GM19025 (cell line): ENCODE measurements at regions not wholly inside any gene's neighbourhood (a gene's known extent, or its start where the extent isn't known, plus 50 kb on each side); places are given as distances from the start of the nearest gene placed in this dataset.
"Not testable (repeated sequence)": the region's sequence is repeated elsewhere in the genome, so short reads cannot be mapped to it uniquely, and the experiment has no call there.

ENCODE experiments used
- ATAC-seq: cut with Tn5 transposase; IDR thresholded peaks from one replicate; pipeline ENCODE4 v1.9.1; 2021; ENCODE audit warnings: mild to moderate bottlenecking, low read depth, moderate library complexity; ENCODE audit not compliant: unreplicated experiment

DNA sequence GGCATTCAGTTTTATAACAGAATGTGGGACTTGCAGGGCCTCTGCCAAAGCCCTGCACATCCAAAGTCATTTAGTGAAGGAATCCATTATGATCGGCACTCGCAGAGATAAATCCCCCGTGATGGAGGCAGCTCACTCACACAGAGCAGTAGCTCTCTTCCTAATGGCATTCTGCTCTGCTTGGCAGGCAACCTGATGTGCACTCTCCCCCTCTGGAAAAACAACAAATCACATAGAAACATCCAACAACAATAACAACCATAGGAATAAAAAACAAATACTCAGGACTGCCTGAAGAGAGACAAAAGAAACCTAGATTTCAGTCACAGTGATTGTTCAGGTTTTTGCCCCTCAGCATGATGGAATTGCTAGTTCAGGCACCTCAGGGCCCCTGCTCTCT, 59.7 kb downstream of the NAA11 start:
- ATAC-seq: no peak

- ATAC-seq: no peak
Observed at GRCh38 chr4:79259242-79259641, 66.6 kb downstream of the NAA11 start.

DNA sequence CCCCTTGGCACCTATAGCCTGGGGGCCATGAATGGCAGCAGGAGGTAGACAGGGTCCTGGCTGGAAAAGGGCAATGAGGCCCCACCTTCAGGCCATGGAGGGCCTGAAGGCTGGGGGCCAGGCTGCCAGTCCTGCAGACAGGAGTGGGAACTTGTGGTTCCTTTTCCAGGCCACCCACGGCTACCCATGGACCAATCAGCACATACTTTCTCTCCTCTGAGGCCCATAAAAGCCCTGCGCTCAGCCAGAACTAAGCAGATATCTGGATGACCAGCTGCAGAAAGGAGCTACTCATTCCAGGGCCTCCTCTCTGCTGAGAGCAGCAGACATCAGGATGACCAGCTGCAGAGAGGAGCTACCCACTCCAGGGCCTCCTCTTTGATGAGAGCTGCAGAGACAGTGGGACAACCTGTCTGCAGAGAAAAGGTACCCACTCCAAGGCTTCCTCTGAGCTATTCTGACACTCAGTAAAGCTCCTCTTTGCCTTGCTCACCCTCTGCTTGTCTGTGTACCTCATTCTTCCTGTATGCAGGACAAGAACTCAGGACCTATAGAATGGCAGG, 67.2 kb downstream of the NAA11 start:
- ATAC-seq: no peak

DNA sequence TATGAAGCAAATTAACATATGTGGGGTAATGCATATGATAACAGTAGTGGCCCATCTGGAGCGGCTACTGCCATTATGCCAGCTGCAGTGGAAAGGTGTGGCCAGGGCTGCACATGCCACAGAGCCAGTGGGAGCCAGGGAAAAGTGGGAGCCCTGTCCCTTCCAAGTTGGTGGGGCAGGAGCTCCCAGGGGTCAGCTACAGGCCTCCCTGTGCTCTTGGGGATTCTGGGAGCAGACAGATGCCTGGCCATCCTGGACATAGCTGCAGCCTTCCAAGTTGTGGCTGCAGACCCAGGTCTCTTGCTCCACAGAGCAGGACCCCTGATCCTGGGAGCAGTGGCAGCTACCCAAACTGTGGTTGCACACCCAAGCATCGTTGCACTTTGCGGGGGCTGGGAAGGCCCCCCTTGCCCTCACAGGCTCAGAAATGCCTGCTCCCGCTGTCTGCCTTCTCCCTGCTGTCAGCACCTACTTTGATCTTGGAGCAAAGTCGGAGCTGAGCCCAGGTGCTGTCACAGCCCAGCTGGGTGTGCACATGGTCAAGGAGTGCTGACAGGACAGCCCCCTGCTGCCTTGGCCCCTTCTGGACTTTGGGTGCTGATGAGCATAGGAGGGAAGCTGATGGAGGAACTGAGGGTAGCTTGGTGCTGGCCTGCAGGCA, 67.8 kb downstream of the NAA11 start:
- no peak for ATAC-seq

DNA sequence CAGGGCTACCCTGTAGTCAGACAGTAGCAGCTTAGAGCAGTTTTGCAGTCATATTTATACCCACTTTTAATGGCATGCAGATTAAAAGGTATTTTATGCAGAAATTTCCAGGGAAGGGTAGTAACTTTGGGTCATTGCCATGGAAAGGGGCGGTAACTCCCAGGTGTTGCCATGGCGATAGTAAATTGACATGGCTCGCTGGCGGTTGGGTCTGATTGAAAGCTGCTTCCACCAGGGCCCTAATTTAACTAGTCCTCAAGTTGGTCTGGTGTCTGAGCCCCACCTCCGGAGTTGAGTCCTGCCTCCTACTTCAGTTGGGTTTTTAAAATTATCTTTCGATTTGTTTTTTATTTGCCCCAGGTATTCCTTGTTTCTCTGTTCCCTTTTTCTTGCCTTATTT, 70.1 kb downstream of the NAA11 start:
- no peak for ATAC-seq

- ATAC-seq: no peak
Observed at GRCh38 chr4:79253924-79254323, 71.9 kb downstream of the NAA11 start.

GRCh38 chr4:79253168-79253567, 72.7 kb downstream of the NAA11 start:
- no peak for ATAC-seq

- no peak for ATAC-seq
Observed at GRCh38 chr4:79250887-79251286, 75.0 kb downstream of the NAA11 start.

DNA sequence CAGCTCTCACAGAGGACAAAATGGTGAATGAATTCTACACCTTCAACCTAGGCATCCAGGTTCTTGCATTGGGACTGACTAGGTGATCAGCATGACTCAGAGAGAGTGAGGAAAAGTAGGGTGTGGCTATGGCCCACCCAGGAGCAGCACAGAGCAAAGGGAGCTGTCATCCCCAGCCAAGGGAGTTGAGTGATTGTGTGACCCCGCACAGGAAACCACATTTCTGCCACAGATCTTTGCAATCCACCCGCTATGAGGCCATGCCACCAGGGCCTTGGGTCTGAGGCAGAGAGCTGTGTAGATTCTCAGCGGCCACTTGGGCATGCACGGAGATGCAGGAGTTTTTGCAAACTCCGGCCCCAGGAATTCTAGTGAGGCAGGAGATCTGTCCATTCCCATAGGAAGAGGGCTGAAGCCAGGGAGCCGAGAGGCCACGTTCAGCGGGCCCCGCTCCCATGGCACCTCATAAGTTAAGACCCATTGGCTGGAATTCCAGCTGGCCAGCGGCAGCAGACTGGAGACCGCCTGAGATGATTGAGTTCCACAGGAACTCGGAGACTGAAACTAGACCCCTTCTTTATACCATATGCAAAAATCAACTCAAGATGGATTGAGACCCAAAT, 75.9 kb downstream of the NAA11 start:
- ATAC-seq: no peak

DNA sequence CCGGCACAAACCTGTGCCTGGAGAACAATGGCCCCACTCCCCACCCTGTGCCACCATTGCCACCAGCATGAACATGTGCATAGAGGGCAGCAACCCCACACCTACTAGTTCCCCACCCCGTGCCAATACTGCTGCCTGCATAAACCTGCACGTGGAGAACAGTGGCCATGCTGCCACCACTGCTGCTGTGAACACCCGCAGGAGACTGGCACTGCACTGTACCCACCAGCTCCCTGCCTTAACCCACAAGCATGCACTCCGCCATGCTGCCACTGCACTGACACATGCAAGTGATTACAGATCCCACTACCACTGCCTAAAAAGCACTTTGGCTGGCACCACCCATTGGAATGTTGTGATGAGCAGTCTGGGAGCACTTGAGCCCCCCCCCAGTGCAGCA, 77.3 kb downstream of the NAA11 start:
- no peak for ATAC-seq

DNA sequence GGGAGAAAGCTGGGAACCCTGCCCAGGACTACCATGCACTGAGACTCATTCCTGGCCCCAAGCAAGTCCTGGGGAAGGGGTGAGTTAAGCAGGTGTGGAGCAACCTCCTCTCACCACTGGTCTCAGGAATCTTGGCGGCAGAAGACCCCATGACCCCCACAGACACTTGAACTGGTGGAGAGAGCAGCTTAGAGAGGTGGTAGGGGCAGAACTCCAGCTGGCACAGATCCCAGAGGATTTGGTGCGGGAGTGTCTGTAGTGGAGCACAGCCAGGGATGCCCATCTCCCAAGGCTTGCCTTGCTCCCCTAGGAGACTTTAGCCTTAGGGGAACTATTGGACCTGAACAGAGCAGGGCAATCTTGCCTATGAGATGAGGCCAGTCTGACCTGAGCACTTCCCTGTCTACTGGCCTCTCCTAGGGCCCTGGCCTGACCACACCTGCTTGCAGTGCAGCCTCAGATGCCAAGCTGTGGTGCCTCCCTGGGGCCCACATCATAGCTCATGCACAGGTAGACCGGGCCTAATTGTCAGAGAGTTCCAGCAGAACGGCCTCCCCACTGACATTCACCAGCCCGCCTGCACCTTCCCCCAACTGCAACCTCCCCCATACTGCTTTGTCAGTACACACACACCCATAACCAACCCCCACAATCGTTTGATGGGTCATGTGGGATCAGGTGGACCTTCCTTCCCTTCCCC, 78.0 kb downstream of the NAA11 start:
- no peak for ATAC-seq

DNA sequence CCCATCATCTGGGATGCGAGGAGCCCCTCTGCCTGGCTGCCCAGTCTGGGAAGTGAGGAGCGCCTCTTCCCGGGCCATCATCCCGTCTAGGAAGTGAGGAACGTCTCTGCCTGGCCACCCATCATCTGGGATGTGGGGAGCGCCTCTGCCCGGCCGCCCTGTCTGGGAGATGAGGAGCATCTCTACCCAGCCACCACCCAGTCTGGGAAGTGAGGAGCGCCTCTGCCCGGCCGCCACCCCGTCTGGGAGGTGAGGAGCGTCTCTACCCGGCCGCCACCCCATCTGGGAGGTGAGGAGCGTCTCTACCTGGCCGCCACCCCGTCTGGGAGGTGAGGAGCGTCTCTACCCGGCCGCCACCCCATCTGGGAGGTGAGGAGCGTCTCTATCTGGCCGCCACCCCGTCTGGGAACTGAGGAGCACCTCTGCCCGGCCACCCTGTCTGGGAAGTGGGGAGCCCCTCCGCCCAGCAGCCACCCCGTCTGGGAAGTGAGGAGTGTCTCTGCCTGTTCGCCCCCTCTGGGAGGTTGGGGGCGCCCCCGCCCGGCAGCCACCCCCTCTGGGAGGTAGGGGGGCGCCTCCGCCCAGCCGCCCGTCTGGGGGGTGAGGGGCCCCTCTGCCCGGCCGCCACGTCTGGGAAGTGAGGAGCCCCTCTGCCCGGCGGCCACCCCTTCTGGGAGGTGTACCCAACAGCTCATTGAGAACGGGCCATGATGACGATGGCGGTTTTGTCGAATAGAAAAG, 80.5 kb downstream of the NAA11 start:
- not testable (repeated sequence) for ATAC-seq

GRCh38 chr4:79241846-79242245, 84.0 kb downstream of the NAA11 start:
- ATAC-seq: no peak

GRCh38 chr4:79237851-79238250, 88.0 kb downstream of the NAA11 start:
- ATAC-seq: no peak

DNA sequence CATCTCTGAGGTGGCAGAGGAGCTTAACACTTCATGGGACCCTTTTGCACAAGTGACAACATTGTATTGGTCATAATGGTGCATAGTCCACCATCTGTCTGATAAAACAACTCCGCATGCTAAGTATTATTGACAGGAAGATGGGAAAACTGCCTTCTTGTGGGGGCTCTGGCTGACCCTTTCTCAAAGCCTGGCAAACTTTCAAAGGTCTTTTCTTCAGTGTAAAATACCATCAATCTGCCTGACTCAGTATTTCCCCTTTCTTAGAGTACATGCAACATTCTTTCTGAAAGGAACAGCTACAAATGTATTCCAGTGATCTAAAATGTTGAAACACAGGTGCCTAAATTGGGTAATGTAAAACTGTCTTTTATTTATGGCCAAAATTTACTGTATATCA, 89.1 kb downstream of the NAA11 start:
- no peak for ATAC-seq

DNA sequence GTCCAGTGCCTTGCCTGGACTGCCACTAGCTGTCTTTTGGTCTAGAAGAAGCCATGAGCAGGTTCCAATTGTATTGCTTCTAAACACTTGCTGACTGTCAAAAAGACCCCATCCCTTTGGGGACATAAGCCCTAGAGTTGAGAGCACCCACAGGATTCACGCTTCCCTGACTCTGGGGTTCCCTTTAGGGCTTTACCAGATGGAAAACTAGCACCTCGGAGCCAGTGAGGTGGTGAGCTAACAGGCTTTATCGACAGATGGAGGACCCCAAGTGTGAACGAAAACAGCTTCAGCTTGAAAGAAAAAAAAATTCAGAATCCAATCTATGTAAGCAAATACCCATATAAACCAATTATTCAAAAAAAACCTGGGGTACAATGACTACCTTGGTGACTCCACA, 90.8 kb downstream of the NAA11 start:
- ATAC-seq: no peak

GRCh38 chr4:79233820-79234219, 92.0 kb downstream of the NAA11 start:
- ATAC-seq: no peak

- no peak for ATAC-seq
Observed at GRCh38 chr4:79232540-79232939, 93.3 kb downstream of the NAA11 start.

DNA sequence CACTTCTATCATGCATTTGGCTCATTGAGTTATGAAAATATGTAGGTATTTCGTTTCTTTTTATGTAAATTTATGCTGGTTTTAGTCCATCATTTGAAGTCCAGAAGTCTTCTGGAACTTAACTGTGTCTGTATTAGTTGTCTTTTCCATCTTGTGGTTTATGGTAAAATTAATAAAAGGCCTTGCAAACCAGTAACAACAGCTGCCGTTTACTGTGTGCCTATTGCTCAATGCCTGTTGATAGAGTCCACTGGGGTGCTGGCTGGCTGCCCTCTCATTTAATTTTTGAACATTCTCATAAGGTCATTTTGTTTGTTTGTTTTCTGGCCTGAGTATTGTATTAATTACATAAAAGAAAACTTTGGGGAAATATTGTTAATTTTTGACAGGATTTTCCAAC, 98.0 kb downstream of the NAA11 start:
- no peak for ATAC-seq

- no peak for ATAC-seq
Observed at GRCh38 chr4:79225360-79225759, 100.5 kb downstream of the NAA11 start.

GRCh38 chr4:79224777-79225104, 101.1 kb downstream of the NAA11 start:
- ATAC-seq: no peak
